ENCODE measurements at regions not wholly inside any gene's neighbourhood (a gene's known extent, or its start where the extent isn't known, plus 50 kb on each side); places are given as distances from the start of the nearest gene placed in this dataset.

GRCh38 chr11:15687342-15687741 lies 572.6 kb downstream of the INSC start:
- TF ChIP-seq POLR2AphosphoS5 (IDR thresholded peaks at IDR 0.05) (no peak), CTCF (IDR thresholded peaks at IDR 0.05) (no peak)
